HL-60 (cell line): ENCODE measurements at regions not wholly inside any gene's neighbourhood (a gene's known extent, or its start where the extent isn't known, plus 50 kb on each side); places are given as distances from the start of the nearest gene placed in this dataset.

ENCODE experiments used
- DNase-seq, 2 experiments: peaks; one replicate each; pipeline ENCODE4 v3.0.0-alpha.2; 2010 to 2020; ENCODE audit warnings: low read depth in 1 of 2, low spot score in 1 of 2
- H3K27ac ChIP-seq: fragments of 250-450 bp; sonication (Bioruptor Pico); replicated peaks from 2 replicates; pipeline ENCODE4 v1.5.1; 2020; ENCODE audit warnings: mild to moderate bottlenecking, moderate library complexity
- H3K27me3 ChIP-seq: fragments of 250-450 bp; sonication (Bioruptor Pico); 2 replicates; pipeline ENCODE4 v1.5.1; 2021; ENCODE audit warnings: mild to moderate bottlenecking, moderate library complexity; ENCODE audit not compliant: insufficient read depth, poor library complexity, severe bottlenecking
- H3K4me3 ChIP-seq: replicated peaks from 2 replicates; pipeline ENCODE4 v1.5.1; 2011; ENCODE audit warnings: mild to moderate bottlenecking, control low read depth, low read length; ENCODE audit not compliant: insufficient read depth
- CTCF ChIP-seq: IDR thresholded peaks from one replicate; pipeline ENCODE4 v1.5.1; 2011; ENCODE audit warnings: low read length, control low read depth, inconsistent platforms; ENCODE audit not compliant: insufficient read depth
- GABPA ChIP-seq: IDR thresholded peaks from 2 replicates; pipeline ENCODE4 v1.6.1; 2012; ENCODE audit warnings: low read depth
- POLR2AphosphoS5 ChIP-seq: IDR thresholded peaks from 2 replicates; pipeline ENCODE4 v1.6.1; 2012; ENCODE audit warnings: low read depth
- REST ChIP-seq: IDR thresholded peaks from 2 replicates; pipeline ENCODE4 v1.6.1; 2012; ENCODE audit warnings: low read depth; ENCODE audit not compliant: insufficient replicate concordance
- SPI1 ChIP-seq: IDR thresholded peaks from 2 replicates; pipeline ENCODE4 v1.6.1; 2012; ENCODE audit warnings: low read depth, mild to moderate bottlenecking, borderline replicate concordance

GRCh38 chr3:118108201-118108600 lies 926.4 kb downstream of the IGSF11 start:
- no peak for DNase-seq
- H3K27ac ChIP-seq = no peak overlapping the region
- no peaks in the 10 kb centered on the region for H3K27me3 ChIP-seq
- TF ChIP-seq POLR2AphosphoS5 (no peak), SPI1 (no peak), REST (no peak), GABPA (no peak), CTCF (no peak)
- H3K4me3 ChIP-seq = no peak overlapping the region

- no peak for TF ChIP-seq GABPA
- TF ChIP-seq POLR2AphosphoS5 = no peak
- no peak for TF ChIP-seq SPI1
- no peak for TF ChIP-seq REST
- TF ChIP-seq CTCF = no peak
- Histone ChIP-seq H3K4me3 (no peak overlapping the region), H3K27ac (no peak overlapping the region), H3K27me3 (no peaks in the 10 kb centered on the region)
- no peak for DNase-seq
Measured at GRCh38 chr3:118108769-118109168, 925.9 kb downstream of the IGSF11 start.

- H3K4me3 ChIP-seq = no peak overlapping the region
- TF ChIP-seq SPI1 = no peak
- no peak for TF ChIP-seq POLR2AphosphoS5
- TF ChIP-seq GABPA = no peak
- TF ChIP-seq REST = no peak
- no peak for TF ChIP-seq CTCF
- H3K27ac ChIP-seq = no peak overlapping the region
- H3K27me3 ChIP-seq = no peaks in the 10 kb centered on the region
- no peak for DNase-seq
Measured at GRCh38 chr3:118110211-118110610, 924.4 kb downstream of the IGSF11 start.
